ENCODE measurements at regions not wholly inside any gene's neighbourhood (a gene's known extent, or its start where the extent isn't known, plus 50 kb on each side); places are given as distances from the start of the nearest gene placed in this dataset.
"Not testable (repeated sequence)": the region's sequence is repeated elsewhere in the genome, so short reads cannot be mapped to it uniquely, and the experiment has no call there.

DNA sequence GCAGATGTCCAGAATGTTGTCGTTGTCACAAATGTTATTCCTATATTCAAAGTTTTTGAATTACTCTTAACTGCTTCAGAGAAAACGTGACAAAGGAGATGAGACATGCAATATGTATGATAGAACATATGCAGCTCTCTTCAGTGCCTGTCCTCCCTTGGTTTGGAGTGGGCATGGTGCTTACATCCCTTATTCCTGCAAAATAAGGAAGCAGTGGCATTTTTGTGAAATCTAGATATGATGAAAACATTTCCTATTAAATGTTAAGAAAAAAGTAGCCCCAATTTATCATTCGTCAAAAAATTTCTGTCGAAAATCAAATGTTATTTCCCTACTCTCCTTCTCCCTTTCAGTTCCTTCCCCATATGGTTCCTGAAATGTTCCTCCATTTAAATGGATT lies 457.5 kb upstream of the FANCL start:
- peaks cover 0 to 7% (median 0%) of the 10 kb centered on the region in 11 donors for H3K9me3 ChIP-seq
- TF ChIP-seq, protein P1, sequence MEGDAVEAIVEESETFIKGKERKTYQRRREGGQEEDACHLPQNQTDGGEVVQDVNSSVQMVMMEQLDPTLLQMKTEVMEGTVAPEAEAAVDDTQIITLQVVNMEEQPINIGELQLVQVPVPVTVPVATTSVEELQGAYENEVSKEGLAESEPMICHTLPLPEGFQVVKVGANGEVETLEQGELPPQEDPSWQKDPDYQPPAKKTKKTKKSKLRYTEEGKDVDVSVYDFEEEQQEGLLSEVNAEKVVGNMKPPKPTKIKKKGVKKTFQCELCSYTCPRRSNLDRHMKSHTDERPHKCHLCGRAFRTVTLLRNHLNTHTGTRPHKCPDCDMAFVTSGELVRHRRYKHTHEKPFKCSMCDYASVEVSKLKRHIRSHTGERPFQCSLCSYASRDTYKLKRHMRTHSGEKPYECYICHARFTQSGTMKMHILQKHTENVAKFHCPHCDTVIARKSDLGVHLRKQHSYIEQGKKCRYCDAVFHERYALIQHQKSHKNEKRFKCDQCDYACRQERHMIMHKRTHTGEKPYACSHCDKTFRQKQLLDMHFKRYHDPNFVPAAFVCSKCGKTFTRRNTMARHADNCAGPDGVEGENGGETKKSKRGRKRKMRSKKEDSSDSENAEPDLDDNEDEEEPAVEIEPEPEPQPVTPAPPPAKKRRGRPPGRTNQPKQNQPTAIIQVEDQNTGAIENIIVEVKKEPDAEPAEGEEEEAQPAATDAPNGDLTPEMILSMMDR (IDR thresholded peaks at IDR 0.05), result no peak
- H3K4me3 ChIP-seq, result no peak overlapping the region
- no peak for ATAC-seq
- no peaks in the 10 kb centered on the region for H3K4me1 ChIP-seq
- H3K27me3 ChIP-seq, result no peaks in the 10 kb centered on the region
- 70 to 81% methylated on average over 4 of the region's 4 CpGs for WGBS, 2 donors
- no peak for DNase-seq
- no peak overlapping the region for H3K27ac ChIP-seq
- no peaks in the 10 kb centered on the region for H3K36me3 ChIP-seq
- intact Hi-C loops (cut with DNase I), result no loop called here

GRCh38 chr2:58694114-58694513 lies 453.0 kb upstream of the FANCL start:
- ATAC-seq; H3K36me3 ChIP-seq; H3K4me3 ChIP-seq; H3K4me1 ChIP-seq; H3K27ac ChIP-seq; DNase-seq; H3K27me3 ChIP-seq; intact Hi-C loops (cut with DNase I): not testable (repeated sequence)
- H3K9me3 ChIP-seq, result peaks cover 0 to 24% (median 0%) of the 10 kb centered on the region in 11 donors
- WGBS, 2 donors, result 71 to 97% methylated on average over 2 of the region's 2 CpGs

GRCh38 chr2:58691041-58691440 lies 449.9 kb upstream of the FANCL start:
- H3K36me3 ChIP-seq; DNase-seq; H3K4me3 ChIP-seq; intact Hi-C loops (cut with DNase I); H3K27ac ChIP-seq; H3K4me1 ChIP-seq; ATAC-seq; H3K27me3 ChIP-seq: not testable (repeated sequence)
- H3K9me3 ChIP-seq, result peaks cover 0 to 24% (median 2%) of the 10 kb centered on the region in 11 donors
- WGBS, 2 donors, result 60 to 72% methylated on average over 2 of the region's 2 CpGs

GRCh38 chr2:58688813-58689212 lies 447.7 kb upstream of the FANCL start:
- peaks cover 0 to 8% (median 0%) of the 10 kb centered on the region in 7 donors for H3K27me3 ChIP-seq
- intact Hi-C loops (cut with DNase I), result no loop called here
- WGBS, 2 donors, result 39 to 42% methylated on average over 4 of the region's 4 CpGs

DNA sequence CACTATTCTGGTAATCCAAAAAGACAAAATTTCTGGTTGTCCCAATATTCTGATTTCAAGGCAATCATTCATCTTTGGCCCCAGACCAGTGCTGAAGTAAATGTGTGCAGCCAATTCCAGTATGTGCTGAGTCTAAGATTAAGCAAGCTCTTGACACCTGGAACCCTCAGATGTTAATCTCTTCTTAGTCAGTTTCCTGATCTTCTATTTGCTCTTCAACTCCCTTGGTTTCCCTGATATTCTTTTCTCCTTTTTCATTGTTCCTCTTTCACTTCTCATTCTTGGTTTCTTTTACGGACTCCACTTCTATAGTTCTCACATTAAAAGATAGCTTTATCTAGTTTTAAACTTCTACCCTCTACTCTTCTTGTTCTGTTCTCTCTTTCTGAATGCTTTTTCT lies 445.7 kb upstream of the FANCL start:
- TF ChIP-seq, protein P1 (IDR thresholded peaks at IDR 0.05), result no peak
- no peak overlapping the region for H3K4me3 ChIP-seq
- H3K27ac ChIP-seq, result no peak overlapping the region
- H3K4me1 ChIP-seq, result no peaks in the 10 kb centered on the region
- peaks cover 0 to 8% (median 0%) of the 10 kb centered on the region in 7 donors for H3K27me3 ChIP-seq
- DNase-seq (no peak), ATAC-seq (no peak)
- H3K36me3 ChIP-seq, result no peaks in the 10 kb centered on the region
- peaks cover 0 to 9% (median 0%) of the 10 kb centered on the region in 11 donors for H3K9me3 ChIP-seq
- intact Hi-C loops (cut with DNase I), result no loop called here
- WGBS, 2 donors, result 46 to 92% methylated on average over 1 of the region's 1 CpG

More at GRCh38 chr2:58688813-58689212, 447.7 kb upstream of the FANCL start:
- Histone ChIP-seq H3K36me3 (no peaks in the 10 kb centered on the region), H3K9me3 (peaks cover 0 to 17% (median under 1%) of the 10 kb centered on the region in 11 donors), H3K4me1 (no peaks in the 10 kb centered on the region), H3K4me3 (no peak overlapping the region), H3K27ac (no peak overlapping the region)
- ATAC-seq (no peak), DNase-seq (no peak)
- TF ChIP-seq, protein P1 (IDR thresholded peaks at IDR 0.05), result no peak

All from heart right ventricle (tissue), 16 donors.